ENCODE measurements at regions not wholly inside any gene's neighbourhood (a gene's known extent, or its start where the extent isn't known, plus 50 kb on each side); places are given as distances from the start of the nearest gene placed in this dataset.

DNA sequence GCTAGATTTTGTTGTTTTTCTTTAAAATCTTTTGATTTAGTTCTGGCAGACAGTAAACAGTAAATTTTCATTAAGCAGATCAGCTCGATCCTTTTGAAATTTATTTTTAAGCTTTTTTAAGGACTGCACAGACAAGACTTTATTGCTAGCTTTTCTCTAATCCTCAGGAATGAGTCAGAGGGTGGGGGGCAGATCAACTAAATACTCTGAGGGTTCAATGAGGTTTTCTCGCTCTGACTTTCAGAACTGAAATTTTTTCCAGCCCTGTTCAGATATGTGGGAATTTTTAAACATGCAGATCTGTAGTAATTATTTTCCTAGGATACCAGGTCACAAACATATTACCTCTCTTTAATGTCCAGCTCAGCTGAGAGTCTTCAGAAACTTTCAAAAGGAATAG lies 977.2 kb downstream of the CDH11 start:
- TF ChIP-seq, protein P1, sequence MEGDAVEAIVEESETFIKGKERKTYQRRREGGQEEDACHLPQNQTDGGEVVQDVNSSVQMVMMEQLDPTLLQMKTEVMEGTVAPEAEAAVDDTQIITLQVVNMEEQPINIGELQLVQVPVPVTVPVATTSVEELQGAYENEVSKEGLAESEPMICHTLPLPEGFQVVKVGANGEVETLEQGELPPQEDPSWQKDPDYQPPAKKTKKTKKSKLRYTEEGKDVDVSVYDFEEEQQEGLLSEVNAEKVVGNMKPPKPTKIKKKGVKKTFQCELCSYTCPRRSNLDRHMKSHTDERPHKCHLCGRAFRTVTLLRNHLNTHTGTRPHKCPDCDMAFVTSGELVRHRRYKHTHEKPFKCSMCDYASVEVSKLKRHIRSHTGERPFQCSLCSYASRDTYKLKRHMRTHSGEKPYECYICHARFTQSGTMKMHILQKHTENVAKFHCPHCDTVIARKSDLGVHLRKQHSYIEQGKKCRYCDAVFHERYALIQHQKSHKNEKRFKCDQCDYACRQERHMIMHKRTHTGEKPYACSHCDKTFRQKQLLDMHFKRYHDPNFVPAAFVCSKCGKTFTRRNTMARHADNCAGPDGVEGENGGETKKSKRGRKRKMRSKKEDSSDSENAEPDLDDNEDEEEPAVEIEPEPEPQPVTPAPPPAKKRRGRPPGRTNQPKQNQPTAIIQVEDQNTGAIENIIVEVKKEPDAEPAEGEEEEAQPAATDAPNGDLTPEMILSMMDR (IDR thresholded peaks at IDR 0.05), result no peak
- no peak for TF ChIP-seq POLR2A (IDR thresholded peaks at IDR 0.05)
- TF ChIP-seq POLR2AphosphoS5 (IDR thresholded peaks at IDR 0.05), result no peak

All from stomach (tissue), 4 donors.